GM12864 (cell line): ENCODE measurements at regions not wholly inside any gene's neighbourhood (a gene's known extent, or its start where the extent isn't known, plus 50 kb on each side); places are given as distances from the start of the nearest gene placed in this dataset.

Experiments
- DNase-seq: peaks from one replicate; pipeline ENCODE4 v3.0.0-alpha.2; 2011; ENCODE audit warnings: low read depth
- H3K4me3 ChIP-seq: 2 replicates; pipeline ENCODE4 v1.5.1; 2011; ENCODE audit warnings: mild to moderate bottlenecking, low read depth, low read length, control low read depth
- CTCF ChIP-seq: IDR thresholded peaks from 2 replicates; pipeline ENCODE4 v1.5.1; 2011; ENCODE audit warnings: low read depth, mild to moderate bottlenecking, moderate library complexity, low read length, control low read depth, inconsistent platforms; ENCODE audit errors: missing control alignments

DNA sequence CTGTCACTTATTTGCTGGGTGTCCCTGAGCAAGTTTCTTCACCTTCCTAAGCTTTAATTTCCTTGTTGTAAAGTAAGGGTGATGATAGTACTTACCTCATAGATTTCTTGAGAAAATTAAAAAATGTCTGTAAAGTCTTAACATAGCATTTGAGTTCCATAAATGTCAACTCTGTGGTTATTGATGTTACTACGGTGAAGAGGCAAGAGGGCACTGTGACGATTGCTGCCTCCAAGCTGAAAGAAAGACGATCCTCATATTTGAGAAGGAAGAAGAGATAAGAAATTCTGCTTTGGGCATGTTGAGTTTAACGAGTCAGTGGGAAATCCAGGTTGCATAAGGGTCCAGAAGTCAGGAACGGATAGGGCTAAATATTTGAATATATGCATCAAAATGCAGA is 240.8 kb upstream of the ZPLD1 start:
- no peak for TF ChIP-seq CTCF
- H3K4me3 ChIP-seq: no peak overlapping the region
- DNase-seq: no peak

DNA sequence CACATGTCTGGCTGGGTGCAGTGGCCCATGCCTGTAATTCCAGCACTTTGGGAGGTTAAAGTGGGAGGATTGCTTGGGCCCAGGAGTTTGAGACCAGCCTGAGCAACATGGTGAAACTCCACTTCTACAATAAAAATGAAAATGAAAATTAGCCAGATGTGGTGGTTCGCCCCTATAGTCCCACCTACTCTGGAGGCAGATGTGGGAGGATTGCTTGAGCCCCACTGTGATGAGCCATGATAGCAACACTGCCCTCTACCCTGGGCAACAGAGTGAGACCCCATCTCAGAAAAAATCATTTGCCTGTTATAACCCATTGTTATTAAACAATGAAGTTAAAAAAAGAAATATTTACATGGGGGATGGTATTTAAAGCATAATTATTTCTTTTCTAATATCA is 240.1 kb upstream of the ZPLD1 start:
- H3K4me3 ChIP-seq: no peak overlapping the region
- no peak for TF ChIP-seq CTCF
- DNase-seq: no peak

GRCh38 chr3:102195198-102195948 is 239.4 kb upstream of the ZPLD1 start:
- no peak for TF ChIP-seq CTCF
- DNase-seq: no peak
- no peak overlapping the region for H3K4me3 ChIP-seq

GRCh38 chr3:102200126-102200525 is 234.7 kb upstream of the ZPLD1 start:
- no peak for DNase-seq
- TF ChIP-seq CTCF: no peak
- no peak overlapping the region for H3K4me3 ChIP-seq

- H3K4me3 ChIP-seq: no peak overlapping the region
- DNase-seq: no peak
- no peak for TF ChIP-seq CTCF
These were observed 234.3 kb upstream of the ZPLD1 start for GRCh38 chr3:102200560-102200959.

GRCh38 chr3:102205647-102206046 is 229.2 kb upstream of the ZPLD1 start:
- no peak for DNase-seq
- H3K4me3 ChIP-seq: no peak overlapping the region
- TF ChIP-seq CTCF: no peak

DNA sequence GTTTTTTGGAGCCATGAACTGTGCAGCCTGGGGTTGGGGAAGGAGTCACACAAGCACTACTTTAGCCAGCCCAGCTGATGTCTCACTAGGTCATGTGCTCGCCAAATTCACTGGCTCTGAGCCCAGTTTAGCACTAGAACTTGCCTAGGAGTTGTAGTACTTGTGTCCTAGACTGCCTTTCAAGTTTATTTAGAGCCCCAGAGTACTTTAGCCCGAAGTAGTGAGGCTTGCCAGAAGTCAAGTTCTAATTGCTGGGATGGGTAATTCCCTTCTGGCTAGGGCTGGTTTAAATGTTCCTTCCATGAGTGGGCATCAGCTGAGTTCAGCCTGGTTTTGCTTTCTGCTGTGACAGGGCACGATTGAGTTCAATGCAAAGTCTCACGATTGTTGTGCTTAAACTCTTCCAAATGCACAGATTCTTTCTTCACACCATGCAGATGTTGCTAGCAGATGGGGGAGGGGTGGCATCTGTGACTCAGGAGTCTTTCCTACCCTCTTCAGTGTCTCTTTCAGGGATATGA is 228.2 kb upstream of the ZPLD1 start:
- TF ChIP-seq CTCF: no peak
- H3K4me3 ChIP-seq: no peak overlapping the region
- DNase-seq: no peak
